GM13977 (cell line): ENCODE measurements at regions not wholly inside any gene's neighbourhood (a gene's known extent, or its start where the extent isn't known, plus 50 kb on each side); places are given as distances from the start of the nearest gene placed in this dataset.

Experiments
- DNase-seq: peaks from one replicate; pipeline ENCODE4 v3.0.0; 2012; ENCODE audit warnings: low spot score
- in situ Hi-C: fragments of 300-500 bp; cut with MboI; formaldehyde crosslinking; loops from one replicate; pipeline ENCODE4 v1.12.0; 2022; ENCODE audit warnings: low sequenced_read_pairs, low pct_unique_long_range_greater_than_20kb, mixed read lengths, inconsistent platforms; ENCODE audit not compliant: unreplicated experiment
- TF ChIP-seq, protein P1 (sequence below): IDR thresholded peaks from 2 replicates; pipeline ENCODE4 v1.5.1; 2012; ENCODE audit warnings: mild to moderate bottlenecking, control low read depth; ENCODE audit not compliant: insufficient read depth; ENCODE audit errors: extremely low read depth, missing control alignments

DNA sequence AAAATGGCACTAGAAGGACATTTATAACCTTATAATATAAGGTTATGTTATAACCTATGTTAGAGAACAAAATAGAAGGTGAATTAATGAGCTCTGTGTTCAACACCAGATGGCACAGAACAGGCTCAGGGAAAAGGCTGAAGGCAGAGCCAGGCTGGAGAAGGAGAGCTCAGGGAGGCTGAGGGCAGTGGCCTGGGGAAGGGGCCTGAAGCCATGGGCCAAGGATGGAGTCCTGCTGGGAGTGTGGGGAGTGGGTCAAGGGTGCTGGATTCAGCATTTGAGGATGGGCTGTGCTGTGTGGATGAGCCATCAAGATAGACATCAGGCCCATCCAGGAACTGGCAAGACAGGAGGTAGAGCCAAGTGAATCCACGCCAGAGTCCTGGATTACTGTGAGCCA is 218.8 kb downstream of the ZNF248 start:
- TF ChIP-seq, protein P1, sequence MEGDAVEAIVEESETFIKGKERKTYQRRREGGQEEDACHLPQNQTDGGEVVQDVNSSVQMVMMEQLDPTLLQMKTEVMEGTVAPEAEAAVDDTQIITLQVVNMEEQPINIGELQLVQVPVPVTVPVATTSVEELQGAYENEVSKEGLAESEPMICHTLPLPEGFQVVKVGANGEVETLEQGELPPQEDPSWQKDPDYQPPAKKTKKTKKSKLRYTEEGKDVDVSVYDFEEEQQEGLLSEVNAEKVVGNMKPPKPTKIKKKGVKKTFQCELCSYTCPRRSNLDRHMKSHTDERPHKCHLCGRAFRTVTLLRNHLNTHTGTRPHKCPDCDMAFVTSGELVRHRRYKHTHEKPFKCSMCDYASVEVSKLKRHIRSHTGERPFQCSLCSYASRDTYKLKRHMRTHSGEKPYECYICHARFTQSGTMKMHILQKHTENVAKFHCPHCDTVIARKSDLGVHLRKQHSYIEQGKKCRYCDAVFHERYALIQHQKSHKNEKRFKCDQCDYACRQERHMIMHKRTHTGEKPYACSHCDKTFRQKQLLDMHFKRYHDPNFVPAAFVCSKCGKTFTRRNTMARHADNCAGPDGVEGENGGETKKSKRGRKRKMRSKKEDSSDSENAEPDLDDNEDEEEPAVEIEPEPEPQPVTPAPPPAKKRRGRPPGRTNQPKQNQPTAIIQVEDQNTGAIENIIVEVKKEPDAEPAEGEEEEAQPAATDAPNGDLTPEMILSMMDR, result no peak
- in situ Hi-C loops, result no loop called here

DNA sequence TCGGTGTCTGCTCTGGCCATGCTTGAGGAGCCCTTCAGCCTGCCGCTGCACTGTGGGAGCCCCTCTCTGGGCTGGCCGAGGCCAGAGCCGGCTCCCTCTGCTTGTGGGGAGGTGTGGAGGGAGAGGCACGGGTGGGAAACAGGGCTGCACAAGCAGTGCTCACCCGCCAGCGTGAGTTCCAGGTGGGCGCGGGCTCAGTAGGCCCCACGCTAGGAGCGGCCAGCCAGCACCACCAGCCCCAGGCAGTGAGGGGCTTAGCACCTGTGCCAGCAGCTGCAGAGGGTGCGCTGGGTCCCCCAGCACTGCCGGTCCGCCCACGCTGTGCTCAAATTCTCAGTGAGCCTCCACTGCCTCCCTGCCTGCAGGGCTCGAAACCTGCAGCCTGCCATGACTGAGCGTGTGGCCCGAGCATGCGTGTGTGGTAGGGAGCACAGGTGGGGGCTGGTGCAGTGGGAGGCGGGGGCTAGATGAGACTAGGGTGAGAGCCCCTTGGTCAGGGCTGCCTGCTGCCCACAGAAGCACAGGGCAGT is 223.0 kb downstream of the ZNF248 start:
- DNase-seq, result no peak
- TF ChIP-seq, protein P1, result no peak
- in situ Hi-C loops, result no loop called here

More for the DNA sequence above, 218.8 kb downstream of the ZNF248 start:
- DNase-seq, result no peak

DNA sequence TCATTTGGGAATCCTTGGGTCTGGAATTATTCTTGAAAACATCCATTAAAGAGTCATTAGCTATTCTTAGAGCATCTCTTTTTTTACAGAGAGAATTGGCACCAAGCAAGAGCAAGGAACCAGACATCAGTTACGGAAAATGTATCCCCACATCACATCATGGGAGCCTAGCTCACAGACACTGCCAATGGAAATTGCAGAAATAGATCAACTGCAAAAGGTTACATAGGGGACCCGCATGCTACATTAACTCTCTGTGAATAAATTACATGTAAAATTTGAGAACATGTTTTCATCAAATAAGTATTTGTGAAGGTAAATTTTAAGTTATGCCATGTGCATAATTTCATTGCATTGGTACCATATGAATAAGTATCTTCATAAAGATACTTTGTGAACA is 224.8 kb downstream of the ZNF248 start:
- in situ Hi-C loops, result no loop called here
- DNase-seq, result no peak
- TF ChIP-seq, protein P1, result no peak

DNA sequence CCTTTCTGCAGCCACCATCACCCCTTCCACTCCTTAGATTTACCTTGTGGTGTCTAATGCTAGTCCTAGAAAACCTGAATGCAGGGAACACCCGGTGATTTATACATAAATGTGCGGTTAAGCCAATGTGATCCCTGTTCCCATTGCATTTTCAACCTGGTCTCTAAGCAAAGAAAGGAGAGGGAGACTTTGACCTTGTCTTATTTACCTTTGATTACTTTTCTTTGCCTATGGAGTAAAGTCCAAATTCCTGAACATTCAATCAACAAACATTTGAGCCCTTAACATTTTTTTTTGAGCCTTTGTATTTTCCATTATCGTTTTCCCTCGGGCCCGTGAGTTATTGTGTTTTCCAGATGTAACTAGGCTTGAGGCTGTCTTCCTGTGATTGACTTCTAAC is 233.9 kb downstream of the ZNF248 start:
- TF ChIP-seq, protein P1, result no peak
- DNase-seq, result no peak
- in situ Hi-C loops, result no loop called here

GRCh38 chr10:37619336-37619735 is 238.1 kb downstream of the ZNF248 start:
- in situ Hi-C loops, result no loop called here

GRCh38 chr10:37588299-37588698 is 269.1 kb downstream of the ZNF248 start:
- in situ Hi-C loops, result no loop called here
- no peak for DNase-seq
- TF ChIP-seq, protein P1, result no peak

More at GRCh38 chr10:37619336-37619735, 238.1 kb downstream of the ZNF248 start:
- DNase-seq, result no peak
- TF ChIP-seq, protein P1, result no peak
